Liver (tissue), 8 donors: ENCODE measurements at regions not wholly inside any gene's neighbourhood (a gene's known extent, or its start where the extent isn't known, plus 50 kb on each side); places are given as distances from the start of the nearest gene placed in this dataset.
"Not testable (repeated sequence)": the region's sequence is repeated elsewhere in the genome, so short reads cannot be mapped to it uniquely, and the experiment has no call there.

Experiments
- DNase-seq: peaks from one replicate; pipeline ENCODE4 v3.0.0-alpha.2; 2017; ENCODE audit warnings: low spot score
- H3K27ac ChIP-seq, 2 donors: one replicate each; pipeline ENCODE4 v1.7.0; 2013; ENCODE audit warnings: inconsistent platforms in 2 of 2, low read length in 2 of 2, control low read depth in 1 of 2, low read depth in 1 of 2, mild to moderate bottlenecking in 1 of 2
- H3K27me3 ChIP-seq, 4 donors: one replicate each; pipeline versions ENCODE4 v1.6.1 to v1.7.0; 2013; ENCODE audit warnings: low read length in 3 of 4, inconsistent platforms in 1 of 4, mild to moderate bottlenecking in 1 of 4, moderate library complexity in 1 of 4; ENCODE audit not compliant: control insufficient read depth in 4 of 4, insufficient read depth in 4 of 4
- H3K36me3 ChIP-seq, 4 donors: one replicate each; pipeline versions ENCODE4 v1.6.1 to v1.7.0; 2013; ENCODE audit warnings: low read length in 3 of 4, mild to moderate bottlenecking in 3 of 4, low read depth in 1 of 4, moderate library complexity in 1 of 4; ENCODE audit not compliant: control insufficient read depth in 4 of 4, insufficient read depth in 3 of 4
- H3K4me1 ChIP-seq, 4 donors: one replicate each; pipeline versions ENCODE4 v1.6.1 to v1.7.0; 2013; ENCODE audit warnings: low read length in 3 of 4, mild to moderate bottlenecking in 3 of 4, moderate library complexity in 1 of 4; ENCODE audit not compliant: control insufficient read depth in 4 of 4, insufficient read depth in 4 of 4
- H3K4me3 ChIP-seq, 3 donors: one replicate each; pipeline versions ENCODE4 v1.6.1 to v1.7.0; 2013; ENCODE audit warnings: low read length in 3 of 3, control low read depth in 1 of 3, low read depth in 1 of 3, mild to moderate bottlenecking in 1 of 3
- H3K9ac ChIP-seq, 2 donors: one replicate each; pipeline ENCODE4 v1.7.0; 2013; ENCODE audit warnings: low read length in 2 of 2, mild to moderate bottlenecking in 2 of 2, moderate library complexity in 2 of 2, control low read depth in 1 of 2, low read depth in 1 of 2
- H3K9me3 ChIP-seq, 4 donors: one replicate each; pipeline versions ENCODE4 v1.6.1 to v1.7.0; 2013; ENCODE audit warnings: low read length in 3 of 4; ENCODE audit not compliant: control insufficient read depth in 4 of 4
- ATF3 ChIP-seq: IDR thresholded peaks from 2 replicates; pipeline ENCODE4 v1.6.1; 2016; ENCODE audit warnings: antibody characterized with exemption
- CTCF ChIP-seq: fragments of 150-350 bp; IDR thresholded peaks from 2 replicates; pipeline ENCODE4 v1.5.1; 2017; ENCODE audit warnings: improper control_type of control experiment, low read depth, low read length; ENCODE audit not compliant: missing input control
- EGR1 ChIP-seq, 2 donors: IDR thresholded peaks; 2 replicates each; pipeline ENCODE4 v1.6.1; 2016 to 2018; ENCODE audit warnings: antibody characterized with exemption in 2 of 2, low read depth in 2 of 2
- FOXA2 ChIP-seq: IDR thresholded peaks from 2 replicates; pipeline ENCODE4 v1.6.1; 2016; ENCODE audit warnings: antibody characterized with exemption
- HNF4A ChIP-seq, 2 donors: conservative IDR thresholded peaks; 2 replicates each; pipeline ENCODE4 v1.6.1; 2016; ENCODE audit warnings: antibody characterized with exemption in 2 of 2, mild to moderate bottlenecking in 2 of 2
- HNF4G ChIP-seq: IDR thresholded peaks from 2 replicates; pipeline ENCODE4 v1.6.1; 2016; ENCODE audit warnings: antibody characterized with exemption
- MAX ChIP-seq: IDR thresholded peaks from 2 replicates; pipeline ENCODE4 v1.6.1; 2016; ENCODE audit warnings: antibody characterized with exemption
- NR2F2 ChIP-seq: IDR thresholded peaks from 2 replicates; pipeline ENCODE4 v1.6.1; 2016; ENCODE audit warnings: antibody characterized with exemption
- RAD21 ChIP-seq, 2 donors: IDR thresholded peaks; 2 replicates each; pipeline ENCODE4 v1.6.1; 2016; ENCODE audit warnings: antibody characterized with exemption in 2 of 2, mild to moderate bottlenecking in 2 of 2
- REST ChIP-seq: IDR thresholded peaks from 2 replicates; pipeline ENCODE4 v1.6.1; 2016; ENCODE audit warnings: antibody characterized with exemption, mild to moderate bottlenecking
- RXRA ChIP-seq, 2 donors: IDR thresholded peaks; 2 replicates each; pipeline ENCODE4 v1.6.1; 2017 to 2018; ENCODE audit warnings: antibody characterized with exemption in 2 of 2, mild to moderate bottlenecking in 1 of 2
- SP1 ChIP-seq: IDR thresholded peaks from 2 replicates; pipeline ENCODE4 v1.6.1; 2018; ENCODE audit warnings: antibody characterized with exemption, mild to moderate bottlenecking
- TAF1 ChIP-seq: conservative IDR thresholded peaks from 2 replicates; pipeline ENCODE4 v1.6.1; 2016; ENCODE audit warnings: antibody characterized with exemption, mild to moderate bottlenecking
- ZBTB33 ChIP-seq: IDR thresholded peaks from 2 replicates; pipeline ENCODE4 v1.6.1; 2016; ENCODE audit warnings: antibody characterized with exemption
- WGBS: extraction: QIAGEN DNeasy Blood & Tissue Kit; methylation state at CpG from one replicate; pipeline ENCODE4 v1.1.7; 2013; 5-methylcytosine and 5-hydroxymethylcytosine counted together
- donor health status: healthy.
- donor health status: healthy.
- donor health status: healthy.
- donor health status: healthy.
- donor health status: healthy.

- TF ChIP-seq EGR1 (IDR thresholded peaks at IDR 0.05; ENCODE audit: low read depth in 2 of 2) (no peak), HNF4A (conservative IDR thresholded peaks at IDR 0.05) (no peak), FOXA2 (no peak), HNF4G (no peak), NR2F2 (no peak), MAX (no peak), RAD21 (IDR thresholded peaks at IDR 0.05) (no peak), RXRA (IDR thresholded peaks at IDR 0.05) (no peak), TAF1 (no peak), SP1 (no peak), CTCF (no peak), ZBTB33 (no peak), ATF3 (no peak), REST (no peak)
- WGBS, result 35% methylated on average over 1 of the region's 1 CpG
Observed at GRCh38 chr5:17336054-17336453, 118.6 kb downstream of the BASP1 start.

GRCh38 chr5:17336723-17337122 lies 119.3 kb downstream of the BASP1 start:
- H3K9me3 ChIP-seq, DNase-seq: not testable (repeated sequence)

More at GRCh38 chr5:17336054-17336453, 118.6 kb downstream of the BASP1 start:
- no peak overlapping the region for H3K27ac ChIP-seq
- DNase-seq, result no peak
- no peak overlapping the region for H3K9ac ChIP-seq
- H3K36me3 ChIP-seq, result no peaks in the 10 kb centered on the region
- H3K27me3 ChIP-seq, result no peaks in the 10 kb centered on the region
- no peaks in the 10 kb centered on the region for H3K4me1 ChIP-seq
- no peak overlapping the region for H3K4me3 ChIP-seq
- H3K9me3 ChIP-seq, result no peaks in the 10 kb centered on the region

More at GRCh38 chr5:17336723-17337122, 119.3 kb downstream of the BASP1 start:
- H3K36me3 ChIP-seq, H3K27ac ChIP-seq, H3K9ac ChIP-seq, H3K27me3 ChIP-seq, H3K4me1 ChIP-seq, H3K4me3 ChIP-seq: not testable (repeated sequence)
- 67% methylated on average over 3 of the region's 3 CpGs for WGBS
